WTC11 (cell line): ENCODE measurements at regions not wholly inside any gene's neighbourhood (a gene's known extent, or its start where the extent isn't known, plus 50 kb on each side); places are given as distances from the start of the nearest gene placed in this dataset.

Source experiments
- ATF6 ChIP-seq: sonication (generic); formaldehyde crosslinking; IDR thresholded peaks from 2 replicates; pipeline ENCODE4 v1.8.1; 2023; ENCODE audit warnings: mild to moderate bottlenecking, missing genetic modification reagents
- CREB1 ChIP-seq: sonication (generic); formaldehyde crosslinking; IDR thresholded peaks from 2 replicates; pipeline ENCODE4 v1.8.0; 2023; ENCODE audit warnings: mild to moderate bottlenecking, missing genetic modification reagents
- CTCF ChIP-seq: fragments of 200-600 bp; IDR thresholded peaks from 2 replicates; pipeline ENCODE4 v1.8.0; 2022; ENCODE audit warnings: antibody characterized with exemption

GRCh38 chr3:3316521-3316920 is 137.0 kb upstream of the CRBN start:
- no peak for TF ChIP-seq CTCF
- no peak for TF ChIP-seq CREB1 (CRISPR knock-in tag)
- no peak for TF ChIP-seq ATF6 (CRISPR knock-in tag)
